ENCODE measurements at regions not wholly inside any gene's neighbourhood (a gene's known extent, or its start where the extent isn't known, plus 50 kb on each side); places are given as distances from the start of the nearest gene placed in this dataset.
"Not testable (repeated sequence)": the region's sequence is repeated elsewhere in the genome, so short reads cannot be mapped to it uniquely, and the experiment has no call there.

GRCh38 chr3:125840465-125840864, 128.5 kb upstream of the ROPN1B start:
- TF ChIP-seq CTCF (conservative IDR thresholded peaks at IDR 0.05; ENCODE audit: low read length); EZH2phosphoT487 (IDR thresholded peaks at IDR 0.05; ENCODE audit: borderline replicate concordance): not testable (repeated sequence)

All from Loucy (cell line).